Memory B cell (primary cell): ENCODE measurements at regions not wholly inside any gene's neighbourhood (a gene's known extent, or its start where the extent isn't known, plus 50 kb on each side); places are given as distances from the start of the nearest gene placed in this dataset.

Experiments used
- ATAC-seq: fragments of 150-1000 bp; cut with Tn5 transposase; 2 replicates; pipeline ENCODE4 v1.10.0; 2021; ENCODE audit warnings: low read depth, mild to moderate bottlenecking, moderate library complexity
- DNase-seq, 2 donors: peaks; one replicate each; pipeline ENCODE4 v3.0.0; 2022; ENCODE audit warnings: low spot score in 2 of 2
- H3K27ac Mint-ChIP-seq: one replicate; pipeline ENCODE4 v1.8.0; 2022; ENCODE audit warnings: mild to moderate bottlenecking, moderate library complexity, mixed read lengths
- H3K27me3 Mint-ChIP-seq: one replicate; pipeline ENCODE4 v1.8.0; 2022; ENCODE audit warnings: mixed read lengths
- H3K36me3 Mint-ChIP-seq: one replicate; pipeline ENCODE4 v1.8.0; 2022; ENCODE audit warnings: mild to moderate bottlenecking, mixed read lengths
- H3K4me1 Mint-ChIP-seq: one replicate; pipeline ENCODE4 v1.8.0; 2022; ENCODE audit warnings: mixed read lengths
- H3K4me3 Mint-ChIP-seq: one replicate; pipeline ENCODE4 v1.8.0; 2022; ENCODE audit warnings: mild to moderate bottlenecking, moderate library complexity, mixed read lengths
- H3K9me3 Mint-ChIP-seq: one replicate; pipeline ENCODE4 v1.8.0; 2022; ENCODE audit warnings: mixed read lengths

DNA sequence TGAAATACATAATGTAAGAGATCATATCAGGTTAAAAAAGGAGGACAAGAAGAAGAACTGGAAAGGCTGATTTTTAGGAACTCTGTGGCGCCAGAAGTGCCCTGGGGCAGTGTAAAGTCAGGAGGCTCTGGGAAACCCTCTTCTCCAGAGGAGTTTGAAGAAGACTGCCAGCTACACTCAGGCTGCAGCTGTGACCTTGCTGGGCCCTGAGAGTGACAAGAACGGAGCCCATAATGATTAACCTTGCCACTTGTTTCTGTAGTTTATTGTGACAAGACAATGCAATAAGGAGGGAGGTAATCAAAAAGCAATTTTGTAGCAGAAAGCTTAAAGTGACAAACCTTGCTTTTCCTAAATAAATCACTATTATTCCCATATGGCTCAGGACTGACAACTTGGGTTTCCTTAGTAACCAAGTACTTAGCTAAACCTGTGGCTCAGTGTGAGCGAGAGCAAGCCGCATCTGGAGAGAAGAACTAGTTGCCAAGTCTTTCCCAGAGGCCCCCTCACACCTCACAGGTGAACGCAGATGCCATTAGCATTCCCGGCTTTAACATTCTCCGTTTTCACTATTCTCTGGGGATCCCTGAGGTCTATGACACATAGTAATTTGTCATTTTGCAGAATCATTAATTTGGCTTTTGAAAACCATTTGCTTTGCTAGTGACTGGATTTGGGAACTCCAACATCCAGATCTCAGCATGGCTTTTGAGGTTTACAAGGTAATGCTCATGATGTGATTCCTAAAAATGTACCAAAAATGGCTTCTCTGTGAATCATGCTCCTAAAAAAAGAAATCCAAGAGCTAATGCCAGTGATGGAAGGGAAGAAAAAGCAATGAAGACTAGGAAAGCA is 115.9 kb downstream of the OMA1 start:
- Mint-ChIP-seq H3K36me3 (peaks cover 23% of the 10 kb centered on the region), H3K4me3 (no peak overlapping the region), H3K27me3 (no peaks in the 10 kb centered on the region), H3K4me1 (peaks cover 2% of the 10 kb centered on the region), H3K27ac (no peak overlapping the region), H3K9me3 (peaks cover 4% of the 10 kb centered on the region)
- no peak for ATAC-seq
- no peak for DNase-seq

DNA sequence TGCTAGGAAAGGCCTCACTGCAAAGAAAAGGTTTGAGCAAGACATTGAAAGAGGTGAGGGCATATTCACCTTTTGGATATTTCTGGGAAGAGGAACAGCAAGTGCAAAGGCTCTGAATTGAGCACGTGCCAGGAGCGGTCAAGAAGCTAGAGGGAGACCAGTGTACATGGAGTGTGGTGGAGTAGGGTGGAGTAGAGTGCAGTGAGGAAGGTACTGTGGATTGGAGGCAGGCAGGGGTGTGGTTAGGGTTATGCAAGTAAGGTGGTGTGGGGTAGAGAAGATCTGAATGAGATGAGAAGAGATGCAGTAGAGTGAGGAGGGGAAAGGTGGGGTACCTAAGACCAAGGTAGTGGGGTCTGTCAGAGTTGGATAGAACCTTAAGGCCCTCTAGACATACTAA is 119.6 kb downstream of the OMA1 start:
- Mint-ChIP-seq H3K27ac (no peak overlapping the region), H3K36me3 (peaks cover 32% of the 10 kb centered on the region), H3K27me3 (no peaks in the 10 kb centered on the region), H3K4me1 (peaks cover 2% of the 10 kb centered on the region), H3K4me3 (no peak overlapping the region), H3K9me3 (peaks cover 4% of the 10 kb centered on the region)
- ATAC-seq (no peak), DNase-seq (no peak)

DNA sequence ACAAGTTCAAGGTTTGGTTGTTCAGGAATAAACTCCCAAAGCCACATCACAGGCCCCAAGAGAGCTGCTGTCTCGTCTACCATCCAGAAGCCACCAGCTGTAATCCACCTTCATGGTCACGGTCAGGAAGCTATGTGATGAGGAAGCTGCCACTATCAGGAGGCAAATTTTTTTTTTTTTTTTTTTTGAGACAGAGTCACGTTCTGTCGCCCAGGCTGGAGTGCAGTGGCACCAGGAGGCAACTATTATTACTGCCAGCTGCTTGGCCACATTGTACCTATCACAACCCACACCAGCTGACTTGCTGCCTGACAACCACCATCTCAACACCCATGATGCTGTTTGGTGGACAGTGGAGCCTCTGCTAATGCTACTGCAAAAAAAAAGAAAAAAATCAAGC is 124.1 kb downstream of the OMA1 start:
- no peak overlapping the region for H3K4me3 Mint-ChIP-seq
- H3K36me3 Mint-ChIP-seq, result peaks cover 25% of the 10 kb centered on the region
- no peaks in the 10 kb centered on the region for H3K9me3 Mint-ChIP-seq
- DNase-seq, result no peak
- H3K4me1 Mint-ChIP-seq, result peaks cover 2% of the 10 kb centered on the region
- H3K27ac Mint-ChIP-seq, result no peak overlapping the region
- no peaks in the 10 kb centered on the region for H3K27me3 Mint-ChIP-seq
- no peak for ATAC-seq

DNA sequence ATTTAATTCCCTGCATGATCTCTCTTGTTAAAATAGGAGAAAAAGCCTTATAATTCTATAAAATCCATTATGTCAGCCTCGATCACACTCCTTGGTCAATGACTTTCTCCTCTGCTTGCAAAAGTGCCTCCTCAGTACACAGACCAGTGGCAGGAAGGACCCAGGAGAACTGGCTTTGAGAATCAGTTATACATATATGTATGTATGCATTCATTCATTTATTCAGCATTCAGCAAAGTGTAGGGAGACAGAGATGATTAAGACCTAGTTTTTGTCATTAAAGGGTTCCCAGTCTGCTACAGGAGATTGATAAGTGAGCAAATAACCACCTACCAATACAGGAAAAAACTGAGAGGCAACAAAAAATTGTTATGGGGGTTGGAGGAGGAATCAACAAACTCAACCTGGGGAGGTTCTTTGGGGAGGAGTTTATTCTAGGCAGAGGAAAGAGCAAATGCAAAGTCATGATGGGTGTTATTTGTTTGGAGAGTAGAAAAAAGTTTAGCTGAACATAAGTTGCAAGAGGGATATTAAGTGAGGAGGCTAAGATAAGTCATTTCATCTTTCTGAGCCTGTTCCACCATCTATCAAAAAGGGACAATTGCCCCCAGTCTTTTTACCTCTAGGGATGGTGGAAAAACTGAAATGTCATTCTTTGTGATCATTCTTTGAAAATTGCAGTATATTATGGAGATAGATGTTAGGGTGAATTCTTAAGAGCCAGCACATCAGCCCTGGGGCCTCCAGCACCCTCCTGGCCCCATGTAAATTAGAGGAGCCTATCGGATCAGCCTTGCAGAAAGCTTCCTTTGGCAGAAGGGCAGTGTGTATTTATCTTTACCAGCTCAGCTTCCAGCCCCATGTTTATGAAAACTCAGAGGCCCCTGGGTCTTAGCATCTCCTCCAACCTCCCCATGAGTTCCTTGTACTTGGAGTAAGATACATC is 128.0 kb downstream of the OMA1 start:
- H3K9me3 Mint-ChIP-seq, result no peaks in the 10 kb centered on the region
- no peak overlapping the region for H3K4me3 Mint-ChIP-seq
- H3K27ac Mint-ChIP-seq, result no peak overlapping the region
- H3K27me3 Mint-ChIP-seq, result no peaks in the 10 kb centered on the region
- H3K36me3 Mint-ChIP-seq, result peaks cover 20% of the 10 kb centered on the region
- no peak for ATAC-seq
- no peak for DNase-seq
- no peaks in the 10 kb centered on the region for H3K4me1 Mint-ChIP-seq

DNA sequence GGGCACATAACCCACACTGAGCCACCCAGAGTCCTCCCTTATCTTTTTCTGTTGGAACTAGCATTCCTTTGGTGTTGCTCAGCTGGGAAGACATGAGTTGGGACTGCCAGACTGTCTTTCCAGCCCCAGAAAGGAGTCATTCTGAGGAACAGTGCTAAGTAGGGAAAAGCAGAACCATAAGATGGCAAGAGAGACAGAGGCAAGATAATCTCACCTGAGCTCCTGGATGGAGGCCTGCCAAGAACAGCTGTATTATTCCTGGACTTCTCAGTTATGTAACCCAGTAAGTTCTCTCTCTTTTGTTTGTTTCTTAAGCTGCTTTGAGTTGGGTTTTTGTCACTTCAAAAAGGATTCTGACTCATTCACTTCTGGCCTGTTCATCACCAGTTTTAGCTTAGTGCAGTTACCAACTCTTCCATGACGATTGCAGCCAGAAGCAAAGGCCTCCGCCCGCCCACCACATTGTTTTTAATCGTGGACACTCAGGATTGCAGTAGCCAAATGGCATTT is 134.4 kb downstream of the OMA1 start:
- Mint-ChIP-seq H3K27me3 (no peaks in the 10 kb centered on the region), H3K4me3 (no peak overlapping the region), H3K36me3 (peaks cover 16% of the 10 kb centered on the region), H3K9me3 (no peaks in the 10 kb centered on the region), H3K4me1 (no peaks in the 10 kb centered on the region), H3K27ac (no peak overlapping the region)
- DNase-seq (no peak), ATAC-seq (no peak)

DNA sequence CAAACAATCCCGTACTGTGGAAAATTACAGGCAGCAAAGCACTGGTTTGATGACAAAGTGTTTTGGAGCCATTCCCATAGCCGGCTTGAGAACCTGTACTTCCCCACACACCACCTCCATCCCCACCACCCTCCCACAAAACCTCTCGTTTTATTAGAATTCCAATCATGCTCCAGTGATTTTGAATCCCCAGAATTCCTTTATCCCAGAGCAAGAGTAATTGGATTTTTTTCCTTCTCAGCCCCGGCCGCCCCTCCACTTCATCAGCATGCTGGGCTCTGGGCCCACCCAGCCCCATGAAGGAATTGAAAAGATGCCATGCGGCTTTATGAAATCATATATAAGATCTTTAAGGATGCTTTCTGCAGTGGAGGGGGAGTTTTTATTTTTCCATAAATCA is 136.6 kb downstream of the OMA1 start:
- no peak for DNase-seq
- H3K27me3 Mint-ChIP-seq, result no peaks in the 10 kb centered on the region

DNA sequence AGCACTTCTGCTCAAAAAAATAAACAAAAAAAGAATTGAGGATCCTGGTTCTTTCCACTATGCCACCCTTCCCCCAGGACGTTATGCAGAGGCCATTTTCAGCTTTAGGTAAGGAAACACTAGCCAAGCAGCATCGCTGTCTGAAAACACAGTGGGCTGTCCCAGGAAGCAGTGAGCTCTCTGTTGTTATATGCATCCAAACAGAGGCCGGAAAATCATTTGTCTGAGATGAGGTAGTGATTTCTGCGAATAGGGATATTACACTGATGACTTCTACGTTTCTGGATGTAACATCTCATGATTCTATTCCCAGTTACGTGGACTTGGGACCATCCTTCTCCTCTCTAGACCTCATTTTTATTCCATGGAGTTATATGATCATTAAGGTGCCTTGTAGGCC is 137.2 kb downstream of the OMA1 start:
- Mint-ChIP-seq H3K36me3 (peaks cover 10% of the 10 kb centered on the region), H3K27me3 (no peaks in the 10 kb centered on the region), H3K4me1 (no peaks in the 10 kb centered on the region), H3K27ac (no peak overlapping the region), H3K4me3 (no peak overlapping the region), H3K9me3 (no peaks in the 10 kb centered on the region)
- DNase-seq (no peak), ATAC-seq (no peak)

More for the DNA sequence above, 136.6 kb downstream of the OMA1 start:
- ATAC-seq, result no peak
- no peak overlapping the region for H3K27ac Mint-ChIP-seq
- H3K4me1 Mint-ChIP-seq, result no peaks in the 10 kb centered on the region
- no peaks in the 10 kb centered on the region for H3K9me3 Mint-ChIP-seq
- peaks cover 11% of the 10 kb centered on the region for H3K36me3 Mint-ChIP-seq
- H3K4me3 Mint-ChIP-seq, result no peak overlapping the region

DNA sequence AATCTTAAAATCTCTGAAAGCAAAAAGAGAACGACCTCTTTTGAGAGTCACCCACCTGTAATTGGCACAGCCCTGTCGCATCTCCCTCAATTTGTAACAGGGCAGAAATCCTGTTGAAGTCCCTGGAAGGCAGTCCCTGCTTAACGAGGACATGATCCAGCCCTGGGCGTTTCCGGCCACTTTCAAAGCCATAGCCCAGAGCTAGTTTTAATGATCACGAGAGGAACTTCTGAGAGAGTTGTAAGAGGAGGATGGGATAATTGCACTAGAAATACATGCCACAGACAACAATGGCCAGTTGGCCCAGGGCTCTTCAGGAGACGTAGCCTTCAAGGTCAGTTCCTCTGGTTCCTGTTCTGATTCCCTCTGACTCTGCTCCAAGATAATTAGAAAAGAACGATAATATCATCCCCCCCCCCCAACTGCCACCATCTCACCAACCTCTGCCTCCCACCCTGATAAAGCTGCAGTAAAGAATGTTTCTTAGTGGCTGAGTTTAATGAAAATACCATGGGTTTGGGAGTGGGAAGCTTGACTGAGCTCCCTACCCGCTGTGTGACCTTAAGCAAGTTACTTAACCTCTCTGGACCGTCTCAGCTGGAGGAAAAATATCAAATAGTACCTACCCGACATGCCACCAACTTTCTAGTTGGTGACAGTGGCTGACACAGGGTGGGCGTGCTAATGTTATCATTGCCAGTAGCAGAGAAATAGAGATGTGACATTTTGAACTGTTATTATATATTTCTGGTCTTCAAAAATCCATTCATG is 140.0 kb downstream of the OMA1 start:
- H3K27ac Mint-ChIP-seq, result no peak overlapping the region
- ATAC-seq (no peak), DNase-seq (no peak)
- H3K4me3 Mint-ChIP-seq, result no peak overlapping the region
- no peaks in the 10 kb centered on the region for H3K27me3 Mint-ChIP-seq
- H3K9me3 Mint-ChIP-seq, result no peaks in the 10 kb centered on the region
- H3K4me1 Mint-ChIP-seq, result no peaks in the 10 kb centered on the region
- peaks cover 7% of the 10 kb centered on the region for H3K36me3 Mint-ChIP-seq

DNA sequence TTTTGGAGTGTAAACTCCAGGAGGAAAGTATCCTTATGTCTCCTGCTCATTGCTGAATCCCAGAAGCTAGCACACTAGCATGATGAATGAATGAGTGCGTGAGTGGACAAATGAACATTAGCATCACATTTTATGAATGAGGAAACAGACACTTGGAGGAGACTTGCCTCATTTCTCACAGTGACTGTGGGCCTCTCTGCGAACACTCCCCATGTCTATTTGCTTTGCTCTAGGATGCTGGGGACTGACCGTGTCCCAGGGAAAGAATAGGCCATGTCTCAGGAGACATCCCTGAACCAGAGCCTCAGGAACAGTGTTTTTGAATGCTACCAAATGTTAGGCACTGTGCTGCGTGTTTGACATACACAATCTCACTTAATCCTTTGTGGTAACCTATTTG is 140.9 kb downstream of the OMA1 start:
- ATAC-seq, result no peak
- peaks cover 7% of the 10 kb centered on the region for H3K36me3 Mint-ChIP-seq
- H3K27me3 Mint-ChIP-seq, result no peaks in the 10 kb centered on the region
- H3K9me3 Mint-ChIP-seq, result no peaks in the 10 kb centered on the region
- no peaks in the 10 kb centered on the region for H3K4me1 Mint-ChIP-seq
- H3K4me3 Mint-ChIP-seq, result no peak overlapping the region
- H3K27ac Mint-ChIP-seq, result no peak overlapping the region
- no peak for DNase-seq

DNA sequence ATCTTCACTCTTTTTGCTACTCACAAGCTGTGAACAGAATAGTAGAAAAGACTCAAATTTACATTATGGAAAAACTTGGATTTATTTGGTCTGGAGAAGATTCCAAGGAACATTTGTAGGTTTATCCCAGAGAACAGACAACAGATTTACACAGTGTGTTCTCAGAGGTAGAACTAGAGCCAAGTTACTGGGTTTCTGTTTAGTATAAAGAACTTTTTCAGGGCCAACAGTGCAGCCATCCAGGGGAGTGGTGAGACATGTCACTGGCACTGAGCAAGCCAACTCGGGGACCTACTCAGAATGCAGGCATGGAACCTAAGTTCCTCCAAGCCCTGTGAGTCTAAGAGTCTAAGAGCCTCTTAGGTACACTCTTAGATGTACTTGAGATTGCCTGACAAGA is 142.6 kb downstream of the OMA1 start:
- Mint-ChIP-seq H3K9me3 (no peaks in the 10 kb centered on the region), H3K27ac (no peak overlapping the region), H3K36me3 (peaks cover 7% of the 10 kb centered on the region), H3K27me3 (no peaks in the 10 kb centered on the region), H3K4me1 (no peaks in the 10 kb centered on the region), H3K4me3 (no peak overlapping the region)
- no peak for ATAC-seq
- no peak for DNase-seq

DNA sequence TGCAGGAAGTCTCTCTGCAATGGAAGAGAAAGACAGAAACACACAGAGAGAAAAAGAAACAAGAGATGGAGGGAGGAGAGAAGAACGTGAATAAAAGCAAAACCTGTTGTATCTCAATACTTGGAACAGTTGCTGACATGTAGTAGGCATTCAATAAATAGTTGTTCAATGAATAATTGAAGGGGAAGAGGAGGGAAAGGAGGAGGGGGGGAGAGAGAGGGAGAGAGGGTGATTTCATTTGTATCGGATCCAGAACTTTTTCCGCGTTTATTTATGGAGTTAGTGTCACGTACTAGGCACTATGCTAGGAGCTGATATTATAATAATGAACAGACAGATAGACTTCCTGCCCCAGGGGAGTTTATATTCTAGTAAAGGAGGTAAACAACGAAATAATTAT is 144.1 kb downstream of the OMA1 start:
- H3K4me1 Mint-ChIP-seq, result peaks cover 2% of the 10 kb centered on the region
- no peak overlapping the region for H3K4me3 Mint-ChIP-seq
- peaks cover 4% of the 10 kb centered on the region for H3K36me3 Mint-ChIP-seq
- H3K27me3 Mint-ChIP-seq, result no peaks in the 10 kb centered on the region
- H3K27ac Mint-ChIP-seq, result no peak overlapping the region
- ATAC-seq (no peak), DNase-seq (no peak)
- no peaks in the 10 kb centered on the region for H3K9me3 Mint-ChIP-seq

DNA sequence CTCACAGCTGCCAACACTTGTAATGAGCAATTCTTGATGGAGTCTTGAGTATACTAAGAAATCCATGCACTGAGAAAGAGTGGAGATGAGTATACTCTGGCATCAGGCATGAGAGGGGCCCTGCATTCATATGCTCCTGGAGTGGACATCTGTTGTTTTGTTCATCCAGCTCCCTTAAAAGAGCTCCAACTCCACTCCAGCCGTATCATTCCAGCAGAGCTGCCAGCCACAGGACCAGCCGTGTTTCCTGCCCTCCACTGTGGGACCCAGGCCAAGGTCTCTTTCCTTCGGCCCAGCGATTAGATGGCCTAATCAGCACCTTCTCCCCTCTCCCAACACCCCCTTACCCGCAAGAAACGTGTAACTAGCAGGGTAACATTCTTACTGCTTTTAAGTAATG is 144.5 kb downstream of the OMA1 start:
- no peak overlapping the region for H3K4me3 Mint-ChIP-seq
- H3K27me3 Mint-ChIP-seq, result no peaks in the 10 kb centered on the region
- ATAC-seq (no peak), DNase-seq (no peak)
- H3K4me1 Mint-ChIP-seq, result peaks cover 2% of the 10 kb centered on the region
- peaks cover 4% of the 10 kb centered on the region for H3K36me3 Mint-ChIP-seq
- no peak overlapping the region for H3K27ac Mint-ChIP-seq
- H3K9me3 Mint-ChIP-seq, result no peaks in the 10 kb centered on the region

DNA sequence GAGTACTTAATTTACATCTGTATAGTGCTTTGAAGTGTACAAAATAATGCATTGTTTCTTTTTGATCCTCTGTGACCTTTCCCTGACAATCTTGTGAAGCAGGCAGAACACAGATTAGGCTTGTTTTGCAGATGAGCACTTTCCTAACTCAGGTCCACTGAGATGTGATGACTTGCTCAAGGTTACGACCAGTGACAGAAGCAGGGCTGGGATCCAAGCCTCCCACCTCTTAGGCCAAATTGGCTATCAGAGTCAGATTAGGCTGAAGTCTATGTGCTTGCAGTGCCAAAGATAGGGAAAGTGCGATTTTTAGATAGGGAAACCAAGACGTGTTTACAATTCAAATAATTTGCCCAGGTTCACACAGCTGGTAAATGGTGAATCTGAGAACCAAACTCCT is 147.3 kb downstream of the OMA1 start:
- Mint-ChIP-seq H3K4me1 (peaks cover 2% of the 10 kb centered on the region), H3K4me3 (no peak overlapping the region), H3K27me3 (no peaks in the 10 kb centered on the region), H3K27ac (no peak overlapping the region), H3K36me3 (peaks cover 2% of the 10 kb centered on the region), H3K9me3 (peaks cover 2% of the 10 kb centered on the region)
- DNase-seq, result no peak
- ATAC-seq, result no peak

DNA sequence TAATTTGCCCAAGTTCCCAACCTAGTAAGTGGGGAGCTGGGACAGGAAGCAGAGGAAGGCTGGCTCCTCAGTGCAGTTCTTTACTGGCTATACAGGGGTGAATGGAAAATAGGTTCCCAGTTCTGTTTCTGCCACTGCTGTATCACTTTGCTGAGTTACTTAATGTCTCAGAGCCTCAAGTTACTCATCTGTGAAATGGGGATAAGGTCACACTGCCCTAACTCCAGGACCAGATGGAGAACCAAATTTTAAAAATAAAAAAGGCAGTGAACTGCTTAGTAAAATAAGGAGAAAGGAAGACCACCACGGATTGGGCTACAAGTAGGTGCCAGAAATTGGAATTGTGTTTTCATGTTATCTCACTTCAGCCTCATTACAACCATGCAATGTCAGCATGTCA is 147.8 kb downstream of the OMA1 start:
- Mint-ChIP-seq H3K27me3 (no peaks in the 10 kb centered on the region), H3K4me1 (peaks cover 2% of the 10 kb centered on the region), H3K4me3 (no peak overlapping the region), H3K27ac (no peak overlapping the region), H3K9me3 (peaks cover 2% of the 10 kb centered on the region), H3K36me3 (peaks cover 2% of the 10 kb centered on the region)
- no peak for DNase-seq
- no peak for ATAC-seq
